8988T (cell line): ENCODE measurements at regions not wholly inside any gene's neighbourhood (a gene's known extent, or its start where the extent isn't known, plus 50 kb on each side); places are given as distances from the start of the nearest gene placed in this dataset.
"Not testable (repeated sequence)": the region's sequence is repeated elsewhere in the genome, so short reads cannot be mapped to it uniquely, and the experiment has no call there.

Source experiments
- DNase-seq: peaks from one replicate; pipeline ENCODE4 v3.0.0; 2011

- DNase-seq = no peak
Observed at GRCh38 chr1:55793856-55794255, 578.7 kb upstream of the USP24 start.

- DNase-seq = no peak
Observed at GRCh38 chr1:55792870-55793269, 577.7 kb upstream of the USP24 start.

- DNase-seq = no peak
Observed at GRCh38 chr1:55789466-55789865, 574.3 kb upstream of the USP24 start.

GRCh38 chr1:55786396-55786795, 571.2 kb upstream of the USP24 start:
- no peak for DNase-seq

- not testable (repeated sequence) for DNase-seq
Observed at GRCh38 chr1:55784941-55785450, 569.8 kb upstream of the USP24 start.

GRCh38 chr1:55781944-55782482, 566.8 kb upstream of the USP24 start:
- DNase-seq = no peak

- DNase-seq = no peak
Observed at GRCh38 chr1:55781003-55781402, 565.8 kb upstream of the USP24 start.

- DNase-seq = no peak
Observed at GRCh38 chr1:55777545-55777944, 562.4 kb upstream of the USP24 start.

GRCh38 chr1:55775007-55775406, 559.8 kb upstream of the USP24 start:
- DNase-seq = no peak

- DNase-seq = no peak
Observed at GRCh38 chr1:55774446-55774845, 559.3 kb upstream of the USP24 start.

GRCh38 chr1:55773211-55773940, 558.2 kb upstream of the USP24 start:
- no peak for DNase-seq

- no peak for DNase-seq
Observed at GRCh38 chr1:55768327-55768952, 553.3 kb upstream of the USP24 start.

- no peak for DNase-seq
Observed at GRCh38 chr1:55767171-55767570, 552.0 kb upstream of the USP24 start.

GRCh38 chr1:55765505-55765904, 550.3 kb upstream of the USP24 start:
- DNase-seq = not testable (repeated sequence)

- DNase-seq = no peak
Observed at GRCh38 chr1:55751776-55752175, 536.6 kb upstream of the USP24 start.

- no peak for DNase-seq
Observed at GRCh38 chr1:55750628-55750995, 535.4 kb upstream of the USP24 start.

- DNase-seq = no peak
Observed at GRCh38 chr1:55749975-55750627, 534.9 kb upstream of the USP24 start.

- no peak for DNase-seq
Observed at GRCh38 chr1:55747408-55747841, 532.3 kb upstream of the USP24 start.

GRCh38 chr1:55746710-55747109, 531.5 kb upstream of the USP24 start:
- no peak for DNase-seq

- DNase-seq = no peak
Observed at GRCh38 chr1:55741516-55741915, 526.4 kb upstream of the USP24 start.

- DNase-seq = no peak
Observed at GRCh38 chr1:55735106-55735505, 519.9 kb upstream of the USP24 start.

- DNase-seq = no peak
Observed at GRCh38 chr1:55726994-55727393, 511.8 kb upstream of the USP24 start.

- no peak for DNase-seq
Observed at GRCh38 chr1:55725378-55725777, 510.2 kb upstream of the USP24 start.
